IPS-18a (cell line): ENCODE measurements at regions not wholly inside any gene's neighbourhood (a gene's known extent, or its start where the extent isn't known, plus 50 kb on each side); places are given as distances from the start of the nearest gene placed in this dataset.
"Not testable (repeated sequence)": the region's sequence is repeated elsewhere in the genome, so short reads cannot be mapped to it uniquely, and the experiment has no call there.

Source experiments
- H3K27ac ChIP-seq: one replicate; pipeline ENCODE4 v1.5.1; 2013; ENCODE audit warnings: low read length
- H3K27me3 ChIP-seq: one replicate; pipeline ENCODE4 v1.6.1; 2013; ENCODE audit warnings: mild to moderate bottlenecking, low read length; ENCODE audit not compliant: control insufficient read depth, insufficient read depth
- H3K36me3 ChIP-seq: one replicate; pipeline ENCODE4 v1.6.1; 2013; ENCODE audit warnings: low read depth, low read length; ENCODE audit not compliant: control insufficient read depth
- H3K4me1 ChIP-seq: one replicate; pipeline ENCODE4 v1.6.1; 2013; ENCODE audit warnings: low read depth, low read length; ENCODE audit not compliant: control insufficient read depth
- H3K4me3 ChIP-seq: one replicate; pipeline ENCODE4 v1.5.1; 2013; ENCODE audit warnings: low read length
- H3K9ac ChIP-seq: one replicate; pipeline ENCODE4 v1.6.1; 2013; ENCODE audit warnings: mild to moderate bottlenecking, low read length, moderate library complexity
- H3K9me3 ChIP-seq: one replicate; pipeline ENCODE4 v1.6.1; 2013; ENCODE audit warnings: low read depth, low read length; ENCODE audit not compliant: control insufficient read depth

DNA sequence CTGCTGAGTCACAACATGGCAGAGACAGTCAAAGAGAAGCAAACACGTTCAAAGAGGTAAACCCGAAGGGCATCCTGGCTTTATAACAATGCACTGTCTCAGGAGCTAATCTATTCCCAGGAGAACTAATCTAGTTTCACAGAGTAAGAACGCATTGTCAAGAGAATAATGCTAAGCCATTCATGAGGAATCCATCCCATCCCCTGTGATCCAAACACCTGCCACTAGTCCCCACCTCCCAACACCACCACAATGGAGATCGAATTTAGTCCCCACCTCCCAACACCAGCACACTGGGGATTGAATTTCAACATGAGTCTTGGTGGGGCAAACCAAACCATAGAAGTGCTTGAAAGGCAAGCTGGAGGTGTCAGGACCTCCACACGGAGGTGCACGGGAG, 231.5 kb upstream of the ID4 start:
- Histone ChIP-seq H3K9me3 (no peaks in the 10 kb centered on the region), H3K4me1 (no peaks in the 10 kb centered on the region), H3K36me3 (no peaks in the 10 kb centered on the region), H3K4me3 (no peak overlapping the region), H3K27ac (no peak overlapping the region), H3K27me3 (no peaks in the 10 kb centered on the region), H3K9ac (no peak overlapping the region)

DNA sequence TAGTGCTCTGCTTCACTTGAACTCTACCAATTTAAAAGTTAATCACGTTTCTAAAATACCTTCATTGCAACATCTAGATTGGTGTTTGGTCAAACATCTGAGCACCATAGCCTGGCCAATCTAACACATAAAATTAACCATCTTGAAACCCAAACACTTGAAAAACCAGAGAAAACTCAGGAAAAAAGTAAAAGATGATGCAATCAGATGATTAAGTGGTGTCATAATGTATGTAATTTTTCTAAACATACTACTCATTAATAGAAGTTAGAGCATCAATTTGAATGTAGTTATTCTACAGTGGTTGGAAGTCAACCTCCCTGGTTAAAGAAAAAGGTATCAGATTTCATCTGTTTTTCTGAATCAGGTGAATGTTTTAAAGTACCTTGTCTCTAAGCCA, 228.6 kb upstream of the ID4 start:
- no peak overlapping the region for H3K9ac ChIP-seq
- H3K9me3 ChIP-seq: no peaks in the 10 kb centered on the region
- H3K36me3 ChIP-seq: no peaks in the 10 kb centered on the region
- H3K27me3 ChIP-seq: no peaks in the 10 kb centered on the region
- no peak overlapping the region for H3K4me3 ChIP-seq
- H3K4me1 ChIP-seq: no peaks in the 10 kb centered on the region
- H3K27ac ChIP-seq: no peak overlapping the region

DNA sequence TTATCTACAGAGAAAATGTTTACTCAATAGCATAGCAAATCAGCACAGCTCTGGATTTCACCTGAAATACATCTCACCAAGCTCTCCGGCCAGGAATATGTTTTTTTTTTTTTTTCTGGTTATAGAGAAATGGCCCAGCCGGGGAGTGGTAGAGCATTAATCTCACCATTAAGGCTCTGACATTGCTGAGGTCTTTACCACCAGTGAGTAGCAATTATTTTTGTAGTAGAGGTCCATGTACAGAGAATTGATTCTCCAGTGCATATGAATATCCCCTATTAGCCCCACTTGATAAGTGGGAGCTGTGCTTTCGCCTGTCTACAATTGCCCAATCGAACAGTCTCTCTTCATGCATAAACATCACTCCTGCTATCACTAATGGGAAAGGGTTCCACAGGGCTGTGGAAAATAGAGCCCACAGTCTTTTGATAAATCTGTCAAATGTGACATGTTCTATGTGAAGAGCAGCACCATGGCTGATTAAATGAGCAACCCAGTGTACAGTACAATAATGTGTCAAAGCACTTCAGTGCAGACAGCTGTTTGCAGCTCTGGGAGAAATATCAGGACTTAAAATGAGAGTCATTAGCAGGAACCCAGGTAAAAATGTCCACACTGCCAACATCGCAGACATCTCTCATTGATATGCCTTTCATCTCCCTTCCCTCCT, 227.1 kb upstream of the ID4 start:
- Histone ChIP-seq H3K4me3 (no peak overlapping the region), H3K27me3 (no peaks in the 10 kb centered on the region), H3K27ac (no peak overlapping the region), H3K9me3 (no peaks in the 10 kb centered on the region), H3K9ac (no peak overlapping the region), H3K4me1 (no peaks in the 10 kb centered on the region), H3K36me3 (no peaks in the 10 kb centered on the region)

DNA sequence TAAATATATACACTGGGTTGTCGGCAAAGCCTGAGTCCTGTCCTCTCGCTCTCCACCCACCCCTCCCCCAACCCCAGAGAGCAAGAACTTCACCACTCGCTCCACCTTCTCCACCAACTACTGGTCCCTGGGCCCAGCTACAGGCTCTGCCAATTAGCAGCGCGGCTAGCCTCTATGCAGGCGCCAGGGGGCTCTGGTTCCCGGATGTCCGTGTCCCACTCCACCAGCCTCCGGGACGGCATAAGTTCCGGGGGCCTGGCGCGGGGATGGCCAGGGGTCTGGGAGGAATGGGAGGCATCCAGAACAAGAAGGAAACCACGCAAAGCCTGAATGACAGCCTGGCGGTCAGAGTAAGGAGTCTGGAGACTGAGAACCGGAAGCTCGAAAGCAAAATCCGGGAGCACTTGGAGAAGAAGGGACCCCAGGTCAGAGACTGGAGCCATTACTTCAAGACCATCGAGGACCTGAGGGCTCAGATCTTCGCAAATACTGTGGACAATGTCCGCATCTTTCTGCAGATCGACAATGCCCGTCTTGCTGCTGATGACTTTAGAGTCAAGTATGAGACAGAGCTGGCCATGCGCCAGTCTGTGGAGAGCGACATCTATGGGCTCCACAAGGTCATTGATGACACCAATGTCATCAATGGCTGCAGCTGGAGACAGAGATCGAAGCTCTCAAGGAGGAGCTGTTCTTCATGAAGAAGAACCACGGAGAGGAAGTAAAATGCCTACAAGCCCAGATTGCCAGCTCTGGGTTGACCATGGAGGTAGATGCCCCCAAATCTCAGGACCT, 224.3 kb upstream of the ID4 start:
- not testable (repeated sequence) for H3K36me3 ChIP-seq, H3K27ac ChIP-seq, H3K4me3 ChIP-seq, H3K4me1 ChIP-seq, H3K9ac ChIP-seq, H3K9me3 ChIP-seq, H3K27me3 ChIP-seq

DNA sequence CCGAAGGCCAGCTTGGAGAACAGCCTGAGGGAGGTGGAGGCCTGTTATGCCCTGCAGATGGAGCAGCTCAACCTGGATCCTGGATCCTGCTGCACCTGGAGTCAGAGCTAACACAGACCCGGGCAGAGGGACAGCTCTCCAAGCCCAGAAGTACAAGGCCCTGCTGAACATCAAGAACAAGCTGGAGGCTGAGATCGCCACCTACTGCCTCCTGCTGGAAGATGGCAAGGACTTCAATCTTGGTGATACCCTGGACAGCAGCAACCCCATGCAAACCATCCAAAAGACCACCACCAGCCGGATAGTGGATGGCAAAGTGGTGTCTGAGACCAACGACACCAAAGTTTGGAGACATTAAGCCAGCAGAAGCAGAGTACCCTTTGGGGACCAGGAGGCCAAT, 223.5 kb upstream of the ID4 start:
- H3K27ac ChIP-seq: no peak overlapping the region
- H3K36me3 ChIP-seq: no peaks in the 10 kb centered on the region
- H3K27me3 ChIP-seq: no peaks in the 10 kb centered on the region

DNA sequence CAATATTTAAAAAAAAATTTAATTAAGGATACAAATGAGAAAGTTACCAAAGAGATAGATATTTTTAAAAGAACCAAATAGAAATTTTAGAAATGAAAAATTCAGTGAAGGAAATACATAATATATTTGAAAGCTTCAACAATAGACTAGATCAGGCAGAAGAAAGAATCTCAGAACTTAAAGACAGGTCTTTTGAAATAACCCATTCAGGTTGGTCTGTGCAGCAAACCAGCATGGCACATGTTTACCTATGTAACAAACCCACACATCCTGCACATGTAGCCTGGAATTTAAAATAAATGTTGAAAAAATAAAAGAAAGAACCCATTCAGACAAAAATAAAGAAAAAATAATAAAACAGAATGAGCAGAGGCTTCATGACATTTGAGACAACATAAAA, 221.1 kb upstream of the ID4 start:
- Histone ChIP-seq H3K36me3 (no peaks in the 10 kb centered on the region), H3K4me3 (no peak overlapping the region), H3K9ac (no peak overlapping the region), H3K27me3 (no peaks in the 10 kb centered on the region), H3K4me1 (no peaks in the 10 kb centered on the region), H3K9me3 (no peaks in the 10 kb centered on the region), H3K27ac (no peak overlapping the region)

More for the DNA sequence above, 223.5 kb upstream of the ID4 start:
- Histone ChIP-seq H3K4me3 (no peak overlapping the region), H3K4me1 (no peaks in the 10 kb centered on the region), H3K9ac (no peak overlapping the region), H3K9me3 (no peaks in the 10 kb centered on the region)

DNA sequence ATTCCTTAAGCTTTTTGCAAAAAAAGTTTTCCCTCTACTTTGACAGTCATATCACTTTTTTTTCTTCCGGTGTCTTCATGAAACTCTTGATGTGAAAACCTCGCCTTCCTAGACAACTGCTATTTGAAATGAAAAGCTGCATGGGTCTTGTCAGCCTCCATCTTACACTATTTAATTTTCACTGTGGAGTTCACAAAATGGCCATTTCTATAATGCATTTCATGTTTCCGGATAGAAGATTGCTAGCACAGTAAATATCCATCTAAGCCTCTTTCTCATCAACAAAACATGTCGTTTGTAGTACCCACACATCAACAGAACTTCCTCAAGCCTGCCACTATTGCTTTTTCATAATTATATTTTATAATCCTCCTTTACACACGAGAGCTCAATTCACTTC, 204.9 kb upstream of the ID4 start:
- Histone ChIP-seq H3K9ac (no peak overlapping the region), H3K9me3 (no peaks in the 10 kb centered on the region)

DNA sequence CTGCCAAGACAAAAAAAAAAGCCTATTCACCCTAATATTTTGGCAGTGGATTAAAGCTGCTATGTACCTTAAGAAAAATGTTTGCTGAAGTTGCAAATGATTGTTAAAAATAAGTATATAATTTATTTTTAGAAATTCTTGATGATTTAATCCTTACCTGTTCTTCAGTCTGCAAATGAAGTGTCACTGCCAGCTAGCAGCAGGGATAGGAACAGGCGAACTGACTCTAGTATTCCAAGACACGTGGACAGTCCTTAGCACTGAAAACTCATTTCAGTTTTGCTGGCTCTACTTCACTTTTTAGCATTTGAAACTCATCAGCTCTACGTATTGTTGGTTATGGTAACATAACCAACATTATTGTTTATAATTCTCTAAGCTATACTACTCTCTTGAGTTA, 204.4 kb upstream of the ID4 start:
- H3K9me3 ChIP-seq: no peaks in the 10 kb centered on the region
- no peak overlapping the region for H3K27ac ChIP-seq
- no peaks in the 10 kb centered on the region for H3K36me3 ChIP-seq
- no peaks in the 10 kb centered on the region for H3K27me3 ChIP-seq
- H3K4me1 ChIP-seq: no peaks in the 10 kb centered on the region
- no peak overlapping the region for H3K9ac ChIP-seq
- H3K4me3 ChIP-seq: no peak overlapping the region

More for the DNA sequence above, 204.9 kb upstream of the ID4 start:
- H3K27ac ChIP-seq: no peak overlapping the region
- H3K36me3 ChIP-seq: no peaks in the 10 kb centered on the region
- no peaks in the 10 kb centered on the region for H3K27me3 ChIP-seq
- no peak overlapping the region for H3K4me3 ChIP-seq
- no peaks in the 10 kb centered on the region for H3K4me1 ChIP-seq

DNA sequence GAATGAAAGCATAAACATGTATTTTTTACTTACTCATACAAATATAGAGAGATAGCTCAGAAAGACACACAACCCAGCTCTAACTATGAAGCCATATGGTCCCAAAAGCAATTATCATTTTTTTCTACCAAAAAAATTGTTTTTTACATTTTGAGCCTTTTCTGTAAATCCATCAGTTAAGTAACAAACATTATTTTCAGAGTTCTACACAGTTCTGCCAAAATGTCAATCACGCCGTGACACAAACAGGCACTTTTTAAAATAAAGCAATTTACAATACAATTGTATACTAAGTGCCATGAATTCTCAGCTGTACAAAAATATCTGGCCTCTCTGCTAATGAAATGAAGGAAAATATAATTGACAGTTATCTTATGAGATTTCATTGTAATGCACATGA, 201.4 kb upstream of the ID4 start:
- H3K36me3 ChIP-seq: no peaks in the 10 kb centered on the region
- no peaks in the 10 kb centered on the region for H3K27me3 ChIP-seq
- H3K9ac ChIP-seq: no peak overlapping the region

DNA sequence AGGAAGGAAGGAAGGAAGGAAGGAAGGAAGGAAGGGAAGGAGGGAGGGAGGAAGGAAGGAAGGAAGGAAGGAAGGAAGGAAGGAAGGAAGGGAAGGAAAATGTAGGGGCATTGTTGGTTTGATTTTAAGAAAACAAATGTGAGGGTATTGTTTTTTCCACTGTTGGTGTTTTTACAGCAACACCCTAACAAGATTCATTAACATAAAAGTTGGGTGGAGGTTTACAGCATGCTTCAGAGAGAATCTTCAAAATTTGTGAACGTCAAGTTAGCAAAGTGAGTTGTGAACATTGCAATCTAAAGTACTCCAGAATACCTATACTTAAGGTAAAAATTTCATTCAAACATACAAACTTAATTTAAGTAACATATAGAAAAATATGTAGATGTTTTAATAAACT, 200.2 kb upstream of the ID4 start:
- no peaks in the 10 kb centered on the region for H3K36me3 ChIP-seq
- no peak overlapping the region for H3K9ac ChIP-seq
- H3K27me3 ChIP-seq: no peaks in the 10 kb centered on the region
- no peaks in the 10 kb centered on the region for H3K9me3 ChIP-seq
- H3K4me1 ChIP-seq: no peaks in the 10 kb centered on the region
- H3K4me3 ChIP-seq: no peak overlapping the region
- H3K27ac ChIP-seq: no peak overlapping the region

More for the DNA sequence above, 201.4 kb upstream of the ID4 start:
- Histone ChIP-seq H3K27ac (no peak overlapping the region), H3K4me3 (no peak overlapping the region), H3K4me1 (no peaks in the 10 kb centered on the region), H3K9me3 (no peaks in the 10 kb centered on the region)

DNA sequence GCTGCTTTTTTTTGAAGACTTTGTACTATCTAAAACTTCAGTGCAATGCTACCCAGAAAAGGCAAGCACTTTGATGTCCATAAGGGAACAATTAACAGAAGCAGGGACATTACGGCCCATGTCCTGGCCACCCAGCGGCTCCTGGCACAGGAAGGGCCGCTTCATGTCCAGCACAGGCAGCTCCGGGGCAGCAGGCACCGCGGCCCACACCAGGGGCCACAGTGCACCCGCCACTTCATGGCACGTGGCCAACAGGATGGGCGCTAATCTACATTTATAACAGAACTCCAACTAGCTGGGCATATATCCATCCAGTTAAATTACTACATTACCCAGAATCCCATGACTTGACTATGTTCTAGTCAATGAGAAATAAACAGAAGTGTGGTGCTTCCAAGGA, 198.2 kb upstream of the ID4 start:
- no peaks in the 10 kb centered on the region for H3K36me3 ChIP-seq
- no peaks in the 10 kb centered on the region for H3K4me1 ChIP-seq
- H3K27me3 ChIP-seq: no peaks in the 10 kb centered on the region
- no peaks in the 10 kb centered on the region for H3K9me3 ChIP-seq
- H3K4me3 ChIP-seq: no peak overlapping the region
- no peak overlapping the region for H3K27ac ChIP-seq
- no peak overlapping the region for H3K9ac ChIP-seq

DNA sequence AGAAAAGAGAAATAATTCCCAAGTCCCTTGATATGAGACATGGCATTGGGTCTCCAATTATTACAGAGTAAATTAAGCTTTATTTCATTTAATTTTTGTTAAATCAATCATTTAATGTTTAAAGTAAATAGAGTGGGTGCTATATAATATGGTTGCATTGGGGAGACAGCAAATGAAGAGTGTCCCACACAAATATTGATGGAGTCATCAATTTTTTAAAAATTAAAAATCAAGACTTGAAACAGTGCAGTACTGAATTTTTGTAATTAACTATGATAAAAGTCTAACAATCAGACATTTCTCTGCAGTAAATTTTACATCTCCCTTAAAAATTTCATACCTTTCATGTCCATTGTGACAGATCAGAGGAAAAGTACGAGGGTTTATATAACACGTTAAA, 193.9 kb upstream of the ID4 start:
- Histone ChIP-seq H3K9ac (no peak overlapping the region), H3K27ac (no peak overlapping the region), H3K4me1 (no peaks in the 10 kb centered on the region), H3K27me3 (no peaks in the 10 kb centered on the region), H3K4me3 (no peak overlapping the region), H3K36me3 (no peaks in the 10 kb centered on the region), H3K9me3 (no peaks in the 10 kb centered on the region)
